ENCODE measurements at regions not wholly inside any gene's neighbourhood (a gene's known extent, or its start where the extent isn't known, plus 50 kb on each side); places are given as distances from the start of the nearest gene placed in this dataset.

DNA sequence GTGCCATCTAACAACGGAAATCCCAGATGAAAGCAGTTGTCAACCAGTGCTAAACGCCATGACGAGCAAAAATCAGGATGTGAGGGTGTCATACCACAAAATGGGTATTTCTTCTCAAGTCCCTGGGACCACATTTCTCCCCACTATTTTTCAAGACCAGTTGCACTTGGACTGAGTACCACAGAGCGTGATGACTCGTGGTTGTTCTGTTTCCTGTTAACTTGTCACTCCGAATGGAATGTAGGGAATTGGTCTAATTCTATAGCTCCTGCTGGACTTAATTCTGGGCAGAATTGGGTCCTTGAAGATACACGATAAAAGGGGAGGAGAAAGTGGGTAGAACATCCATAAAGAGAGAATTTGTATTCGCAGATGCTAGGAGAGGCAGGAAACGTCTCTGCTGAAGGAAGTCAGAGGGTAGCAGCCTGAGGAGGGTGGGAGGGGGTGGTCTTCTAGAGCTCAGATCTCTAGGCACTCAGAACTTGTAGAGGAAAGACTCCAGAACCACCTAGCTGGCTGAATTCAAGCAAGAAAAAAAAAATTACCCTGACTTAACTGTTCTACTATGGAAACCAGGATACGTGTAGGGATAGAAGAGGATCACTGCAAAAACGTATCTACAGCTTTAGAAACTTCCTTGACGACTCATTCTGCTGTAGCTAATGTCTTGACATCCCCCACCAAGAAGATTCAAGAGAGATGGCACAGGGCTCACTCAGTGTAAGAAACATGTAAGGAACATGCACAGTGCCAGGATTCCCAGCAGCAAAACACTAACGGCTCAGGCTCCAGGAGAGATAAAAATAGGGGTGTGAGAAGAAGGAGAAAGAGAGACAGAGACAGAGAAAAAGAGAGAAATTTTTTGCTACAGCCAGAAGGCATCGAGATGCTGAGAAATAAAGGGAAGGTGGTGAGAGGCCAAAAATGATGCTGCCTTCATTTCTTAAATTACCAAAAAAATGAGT is 494.7 kb downstream of the CD83 start:
- H3K4me3 ChIP-seq (ENCODE audit: low read depth, low read length): no peak overlapping the region
- H3K9ac ChIP-seq (ENCODE audit: low read depth, low read length): no peak overlapping the region
- no peaks in the 10 kb centered on the region for H3K36me3 ChIP-seq (ENCODE audit: control insufficient read depth, insufficient read depth, low read length)
- H3K27me3 ChIP-seq (ENCODE audit: control insufficient read depth, insufficient read depth, low read length): no peaks in the 10 kb centered on the region
- peaks cover 3% of the 10 kb centered on the region for H3K9me3 ChIP-seq (ENCODE audit: control insufficient read depth, insufficient read depth, low read length)
- no peaks in the 10 kb centered on the region for H3K4me1 ChIP-seq (ENCODE audit: control insufficient read depth, insufficient read depth, low read length)

DNA sequence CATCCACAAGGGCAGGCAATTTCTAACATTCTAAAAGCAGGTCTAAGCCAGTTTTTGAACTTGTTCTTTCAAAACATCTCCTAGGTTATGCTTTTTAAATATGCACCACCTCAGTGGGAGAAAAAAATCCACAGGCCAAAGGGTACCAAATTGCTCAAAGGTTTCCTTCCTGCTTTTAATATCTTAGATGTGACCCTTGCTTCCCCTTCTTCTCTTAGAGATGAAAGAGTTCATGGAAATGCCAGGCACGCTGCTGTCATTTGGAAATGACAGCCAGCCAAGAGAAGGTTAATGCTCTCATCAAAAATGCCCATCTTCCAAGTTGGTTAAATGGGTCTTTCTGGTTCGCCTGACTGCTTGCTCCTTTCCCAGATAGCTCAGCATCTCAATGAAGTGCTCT is 497.1 kb downstream of the CD83 start:
- H3K4me3 ChIP-seq (ENCODE audit: low read depth, low read length): no peak overlapping the region
- H3K27me3 ChIP-seq (ENCODE audit: control insufficient read depth, insufficient read depth, low read length): no peaks in the 10 kb centered on the region
- H3K9ac ChIP-seq (ENCODE audit: low read depth, low read length): no peak overlapping the region
- H3K4me1 ChIP-seq (ENCODE audit: control insufficient read depth, insufficient read depth, low read length): no peaks in the 10 kb centered on the region
- H3K9me3 ChIP-seq (ENCODE audit: control insufficient read depth, insufficient read depth, low read length): peaks cover 3% of the 10 kb centered on the region
- H3K36me3 ChIP-seq (ENCODE audit: control insufficient read depth, insufficient read depth, low read length): no peaks in the 10 kb centered on the region

DNA sequence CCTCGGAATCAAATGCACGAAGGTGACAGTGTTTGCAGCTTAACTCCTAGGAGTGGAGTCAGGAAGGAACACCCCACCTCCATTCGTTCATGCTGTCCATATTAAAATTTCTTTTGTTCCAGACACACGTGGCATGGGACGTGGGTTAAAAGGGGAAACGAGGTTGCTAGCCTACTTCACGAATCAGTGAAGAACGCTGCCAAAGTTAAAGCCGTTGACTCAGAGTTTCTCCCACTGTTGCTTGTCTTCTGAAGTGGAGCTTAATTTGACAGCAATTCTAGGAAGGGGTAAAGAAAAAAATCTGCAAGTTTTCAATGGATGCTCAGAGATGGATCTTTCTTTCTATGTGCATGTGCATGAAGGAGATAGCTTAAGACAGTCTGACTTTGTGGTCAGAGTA is 499.1 kb downstream of the CD83 start:
- no peaks in the 10 kb centered on the region for H3K36me3 ChIP-seq (ENCODE audit: control insufficient read depth, insufficient read depth, low read length)
- no peak overlapping the region for H3K4me3 ChIP-seq (ENCODE audit: low read depth, low read length)
- H3K9me3 ChIP-seq (ENCODE audit: control insufficient read depth, insufficient read depth, low read length): peaks cover 3% of the 10 kb centered on the region
- peaks cover 5% of the 10 kb centered on the region for H3K4me1 ChIP-seq (ENCODE audit: control insufficient read depth, insufficient read depth, low read length)
- H3K27me3 ChIP-seq (ENCODE audit: control insufficient read depth, insufficient read depth, low read length): no peaks in the 10 kb centered on the region
- H3K9ac ChIP-seq (ENCODE audit: low read depth, low read length): no peak overlapping the region

DNA sequence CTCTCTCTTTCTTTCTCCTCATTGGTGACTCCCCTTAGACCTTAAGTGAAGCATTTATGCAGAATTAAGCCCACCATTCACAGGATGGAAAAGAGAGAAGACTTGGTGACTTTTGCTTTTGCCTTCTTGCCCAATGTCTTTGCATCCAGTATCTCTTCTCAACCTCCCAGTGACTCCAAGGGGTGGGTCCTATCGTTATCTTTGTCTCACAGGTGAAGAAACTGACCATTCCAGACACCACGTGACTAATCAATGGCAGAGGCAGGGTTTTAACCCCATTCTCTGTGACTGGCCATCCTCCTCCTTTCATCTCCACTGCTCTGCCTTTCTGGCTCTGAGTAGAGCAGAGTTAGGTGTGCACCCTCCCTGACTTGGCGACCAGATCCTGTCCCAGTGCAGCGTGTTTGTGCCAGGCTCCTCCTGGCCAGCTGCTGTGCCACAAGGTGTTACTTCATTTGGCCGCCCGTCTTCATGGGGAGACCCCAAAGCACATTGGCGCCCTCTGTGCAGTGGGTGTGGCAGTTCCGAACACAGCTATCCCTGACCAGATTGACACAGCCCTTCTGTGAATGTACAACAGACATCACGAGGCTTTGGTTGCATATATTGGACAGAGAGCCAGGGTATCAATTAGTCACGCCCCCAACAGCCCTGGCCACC is 501.3 kb downstream of the CD83 start:
- Histone ChIP-seq H3K4me1 (ENCODE audit: control insufficient read depth, insufficient read depth, low read length) (peaks cover 5% of the 10 kb centered on the region), H3K9ac (ENCODE audit: low read depth, low read length) (no peak overlapping the region), H3K9me3 (ENCODE audit: control insufficient read depth, insufficient read depth, low read length) (peaks cover 3% of the 10 kb centered on the region), H3K36me3 (ENCODE audit: control insufficient read depth, insufficient read depth, low read length) (no peaks in the 10 kb centered on the region), H3K4me3 (ENCODE audit: low read depth, low read length) (no peak overlapping the region), H3K27me3 (ENCODE audit: control insufficient read depth, insufficient read depth, low read length) (no peaks in the 10 kb centered on the region)

DNA sequence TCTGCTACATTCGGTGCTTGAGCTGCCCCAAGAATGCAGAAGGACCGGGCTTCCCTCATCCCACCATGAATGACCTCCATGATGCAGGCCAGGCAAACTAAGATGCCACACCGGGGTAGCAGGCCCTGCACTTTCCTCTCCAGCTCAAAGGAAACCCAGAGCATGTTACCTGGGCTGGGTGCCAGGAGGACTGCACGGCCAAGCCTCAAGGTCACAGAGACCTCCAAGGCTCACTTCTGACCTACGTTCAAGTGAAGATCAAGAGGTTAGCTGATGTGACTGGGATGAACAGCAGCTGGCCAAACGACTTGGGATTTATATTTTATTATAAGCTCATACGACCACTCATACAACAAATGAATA is 501.8 kb downstream of the CD83 start:
- Histone ChIP-seq H3K4me3 (ENCODE audit: low read depth, low read length) (no peak overlapping the region), H3K27me3 (ENCODE audit: control insufficient read depth, insufficient read depth, low read length) (no peaks in the 10 kb centered on the region), H3K9me3 (ENCODE audit: control insufficient read depth, insufficient read depth, low read length) (peaks cover 3% of the 10 kb centered on the region), H3K36me3 (ENCODE audit: control insufficient read depth, insufficient read depth, low read length) (no peaks in the 10 kb centered on the region), H3K4me1 (ENCODE audit: control insufficient read depth, insufficient read depth, low read length) (peaks cover 5% of the 10 kb centered on the region), H3K9ac (ENCODE audit: low read depth, low read length) (no peak overlapping the region)

DNA sequence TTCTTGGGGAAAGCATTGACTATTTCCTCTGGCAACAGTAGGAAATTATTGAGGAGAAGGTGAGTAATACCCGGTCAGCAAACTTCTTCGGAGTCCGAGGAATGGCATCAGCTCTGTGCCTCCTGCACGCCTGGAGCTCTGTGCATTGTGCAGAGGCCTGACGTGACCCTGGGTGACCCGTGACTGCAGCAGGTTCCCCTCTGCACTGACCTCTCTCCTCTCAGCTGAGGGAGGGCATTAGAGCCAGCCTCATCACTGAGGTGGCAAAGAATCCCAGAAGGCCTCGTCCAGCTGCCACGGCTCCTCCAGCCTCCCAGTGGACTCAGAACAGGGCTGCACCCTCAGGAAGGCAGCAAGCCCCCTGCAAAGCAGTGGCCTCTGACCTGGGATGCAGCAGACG is 502.9 kb downstream of the CD83 start:
- Histone ChIP-seq H3K9me3 (ENCODE audit: control insufficient read depth, insufficient read depth, low read length) (peaks cover 3% of the 10 kb centered on the region), H3K36me3 (ENCODE audit: control insufficient read depth, insufficient read depth, low read length) (no peaks in the 10 kb centered on the region), H3K4me1 (ENCODE audit: control insufficient read depth, insufficient read depth, low read length) (peaks cover 7% of the 10 kb centered on the region), H3K27me3 (ENCODE audit: control insufficient read depth, insufficient read depth, low read length) (no peaks in the 10 kb centered on the region), H3K9ac (ENCODE audit: low read depth, low read length) (no peak overlapping the region), H3K4me3 (ENCODE audit: low read depth, low read length) (no peak overlapping the region)

DNA sequence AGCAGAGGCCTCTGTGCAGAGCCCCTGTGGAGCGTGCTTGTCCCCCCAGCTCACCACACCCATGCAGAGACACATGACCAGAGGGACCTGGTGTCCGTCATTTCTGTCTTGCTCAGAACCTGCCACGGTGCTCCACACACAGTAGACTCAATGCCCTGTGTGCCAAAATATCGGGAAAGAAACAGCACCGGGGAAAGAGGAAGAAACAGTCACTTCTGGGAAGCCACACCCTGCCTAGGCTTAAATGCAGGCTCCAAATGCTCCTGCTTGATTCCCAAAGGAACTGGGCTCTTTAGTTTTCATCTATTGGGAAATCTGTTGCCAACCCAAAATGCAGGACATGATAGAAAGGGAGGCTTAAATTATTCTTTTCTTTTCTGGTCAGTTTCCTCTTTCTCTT is 503.9 kb downstream of the CD83 start:
- H3K9me3 ChIP-seq (ENCODE audit: control insufficient read depth, insufficient read depth, low read length): no peaks in the 10 kb centered on the region

DNA sequence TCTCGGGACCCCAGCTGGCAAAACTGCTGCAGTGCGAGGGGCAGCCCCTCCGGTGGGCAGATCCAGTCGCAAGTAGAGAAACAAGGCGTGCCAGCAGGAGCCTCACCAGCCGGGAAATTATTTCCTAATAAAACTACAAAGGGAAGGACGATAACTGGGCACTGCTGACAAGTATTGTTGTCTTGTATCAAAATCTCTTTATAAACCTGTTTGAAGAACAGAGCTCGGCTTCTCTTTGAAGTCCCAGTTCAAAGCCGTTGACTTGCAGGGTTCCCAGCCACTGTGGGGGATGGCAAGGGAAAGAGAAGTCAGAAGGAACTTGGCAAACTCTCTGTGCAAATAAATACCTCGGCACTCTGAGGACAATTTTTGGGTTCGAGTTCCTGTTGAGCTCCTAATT is 504.5 kb downstream of the CD83 start:
- H3K4me3 ChIP-seq (ENCODE audit: low read depth, low read length): no peak overlapping the region
- H3K4me1 ChIP-seq (ENCODE audit: control insufficient read depth, insufficient read depth, low read length): peaks cover 11% of the 10 kb centered on the region
- H3K9me3 ChIP-seq (ENCODE audit: control insufficient read depth, insufficient read depth, low read length): no peaks in the 10 kb centered on the region
- H3K9ac ChIP-seq (ENCODE audit: low read depth, low read length): no peak overlapping the region
- H3K27me3 ChIP-seq (ENCODE audit: control insufficient read depth, insufficient read depth, low read length): no peaks in the 10 kb centered on the region
- H3K36me3 ChIP-seq (ENCODE audit: control insufficient read depth, insufficient read depth, low read length): no peaks in the 10 kb centered on the region

More for the DNA sequence above, 503.9 kb downstream of the CD83 start:
- H3K27me3 ChIP-seq (ENCODE audit: control insufficient read depth, insufficient read depth, low read length): no peaks in the 10 kb centered on the region
- peaks cover 11% of the 10 kb centered on the region for H3K4me1 ChIP-seq (ENCODE audit: control insufficient read depth, insufficient read depth, low read length)
- no peaks in the 10 kb centered on the region for H3K36me3 ChIP-seq (ENCODE audit: control insufficient read depth, insufficient read depth, low read length)
- no peak overlapping the region for H3K4me3 ChIP-seq (ENCODE audit: low read depth, low read length)
- no peak overlapping the region for H3K9ac ChIP-seq (ENCODE audit: low read depth, low read length)

DNA sequence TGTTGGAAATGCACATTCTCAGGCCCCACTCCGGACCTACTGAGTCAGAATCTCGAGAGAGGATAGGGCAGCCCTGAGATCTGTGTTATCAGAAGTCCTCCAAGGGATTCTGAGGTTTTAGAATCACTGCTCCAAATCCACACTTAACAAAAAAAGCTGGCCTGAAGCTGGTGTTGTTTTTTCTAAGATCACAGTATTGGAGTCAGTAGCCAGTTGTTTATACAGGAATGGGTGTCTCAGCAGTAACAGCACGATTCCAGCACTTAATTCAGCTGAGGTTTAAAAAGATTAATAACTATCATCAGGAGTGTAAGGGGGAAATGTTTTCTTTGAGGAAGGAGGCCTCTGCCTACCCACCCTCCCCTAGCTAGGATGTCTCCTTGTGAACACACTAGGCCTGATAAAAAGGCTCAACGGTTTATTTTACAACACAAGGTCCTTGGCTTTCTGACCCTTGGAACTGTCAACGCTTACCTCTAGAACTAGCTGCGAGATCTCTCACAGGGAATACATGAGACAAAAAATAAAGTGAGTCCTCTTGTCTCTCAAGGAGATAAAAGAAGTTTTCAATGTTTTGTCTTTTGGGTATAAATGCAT is 505.4 kb downstream of the CD83 start:
- no peaks in the 10 kb centered on the region for H3K9me3 ChIP-seq (ENCODE audit: control insufficient read depth, insufficient read depth, low read length)
- H3K4me1 ChIP-seq (ENCODE audit: control insufficient read depth, insufficient read depth, low read length): peaks cover 11% of the 10 kb centered on the region
- no peaks in the 10 kb centered on the region for H3K36me3 ChIP-seq (ENCODE audit: control insufficient read depth, insufficient read depth, low read length)
- H3K4me3 ChIP-seq (ENCODE audit: low read depth, low read length): no peak overlapping the region
- H3K9ac ChIP-seq (ENCODE audit: low read depth, low read length): no peak overlapping the region
- H3K27me3 ChIP-seq (ENCODE audit: control insufficient read depth, insufficient read depth, low read length): no peaks in the 10 kb centered on the region

DNA sequence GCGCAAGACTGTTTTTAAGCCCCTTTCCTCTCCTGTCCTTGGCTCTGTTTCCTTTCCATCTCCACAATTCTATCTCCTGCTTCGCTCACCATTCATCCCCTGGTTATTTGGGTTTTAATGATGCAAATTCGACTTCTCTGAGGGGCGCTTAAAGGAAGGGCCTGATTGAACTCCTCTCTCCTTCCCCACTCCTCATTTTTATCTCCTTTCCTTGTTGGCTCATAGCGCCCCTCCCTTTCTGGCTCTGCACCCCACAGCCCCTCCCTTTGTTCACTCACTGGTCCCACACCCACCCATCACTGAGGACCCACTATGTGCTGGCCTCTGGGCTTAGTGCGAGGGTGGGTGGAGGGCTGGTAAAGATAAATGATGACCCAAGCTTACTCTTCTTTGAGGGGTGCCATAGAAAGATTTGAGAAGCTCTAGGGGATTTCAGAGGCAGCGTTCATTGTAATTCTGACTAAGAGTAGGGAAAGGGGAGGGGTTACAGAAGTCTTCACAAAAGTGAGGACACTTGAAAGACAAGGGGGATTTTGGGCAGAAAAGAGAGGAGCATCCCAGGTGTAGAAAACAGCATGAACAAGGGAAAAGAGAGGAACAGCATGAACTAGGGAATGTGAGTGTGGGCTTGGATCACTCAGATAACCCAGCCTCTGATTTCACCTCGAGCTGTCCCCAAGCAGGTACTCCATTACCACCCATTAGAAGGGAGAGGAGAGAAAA is 507.8 kb downstream of the CD83 start:
- Histone ChIP-seq H3K9ac (ENCODE audit: low read depth, low read length) (no peak overlapping the region), H3K4me3 (ENCODE audit: low read depth, low read length) (no peak overlapping the region)

DNA sequence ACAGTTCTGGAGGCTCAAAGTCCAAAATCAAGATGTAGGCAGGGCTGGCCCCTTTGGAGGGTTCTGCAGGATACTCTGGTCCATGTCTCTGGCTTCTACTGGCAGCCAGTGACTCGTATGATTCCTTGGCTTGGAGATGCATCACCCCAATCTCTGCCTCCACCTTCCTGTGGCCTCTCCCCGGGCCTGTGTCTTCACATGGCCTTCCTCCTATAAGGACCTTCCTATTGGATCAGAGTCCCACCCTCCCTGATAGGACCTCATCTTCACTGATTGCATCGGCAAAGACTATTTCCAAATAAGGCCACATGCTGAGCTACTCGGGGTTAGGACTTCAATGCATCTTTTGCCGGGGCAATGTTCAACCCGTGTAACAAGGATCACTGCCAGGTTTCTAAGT is 509.0 kb downstream of the CD83 start:
- Histone ChIP-seq H3K27me3 (ENCODE audit: control insufficient read depth, insufficient read depth, low read length) (no peaks in the 10 kb centered on the region), H3K4me3 (ENCODE audit: low read depth, low read length) (no peak overlapping the region), H3K4me1 (ENCODE audit: control insufficient read depth, insufficient read depth, low read length) (peaks cover 7% of the 10 kb centered on the region), H3K9me3 (ENCODE audit: control insufficient read depth, insufficient read depth, low read length) (no peaks in the 10 kb centered on the region), H3K36me3 (ENCODE audit: control insufficient read depth, insufficient read depth, low read length) (no peaks in the 10 kb centered on the region), H3K9ac (ENCODE audit: low read depth, low read length) (no peak overlapping the region)

More for the DNA sequence above, 507.8 kb downstream of the CD83 start:
- Histone ChIP-seq H3K36me3 (ENCODE audit: control insufficient read depth, insufficient read depth, low read length) (no peaks in the 10 kb centered on the region), H3K4me1 (ENCODE audit: control insufficient read depth, insufficient read depth, low read length) (peaks cover 11% of the 10 kb centered on the region), H3K27me3 (ENCODE audit: control insufficient read depth, insufficient read depth, low read length) (no peaks in the 10 kb centered on the region), H3K9me3 (ENCODE audit: control insufficient read depth, insufficient read depth, low read length) (no peaks in the 10 kb centered on the region)
